ENCODE measurements at regions not wholly inside any gene's neighbourhood (a gene's known extent, or its start where the extent isn't known, plus 50 kb on each side); places are given as distances from the start of the nearest gene placed in this dataset.
"Not testable (repeated sequence)": the region's sequence is repeated elsewhere in the genome, so short reads cannot be mapped to it uniquely, and the experiment has no call there.

DNA sequence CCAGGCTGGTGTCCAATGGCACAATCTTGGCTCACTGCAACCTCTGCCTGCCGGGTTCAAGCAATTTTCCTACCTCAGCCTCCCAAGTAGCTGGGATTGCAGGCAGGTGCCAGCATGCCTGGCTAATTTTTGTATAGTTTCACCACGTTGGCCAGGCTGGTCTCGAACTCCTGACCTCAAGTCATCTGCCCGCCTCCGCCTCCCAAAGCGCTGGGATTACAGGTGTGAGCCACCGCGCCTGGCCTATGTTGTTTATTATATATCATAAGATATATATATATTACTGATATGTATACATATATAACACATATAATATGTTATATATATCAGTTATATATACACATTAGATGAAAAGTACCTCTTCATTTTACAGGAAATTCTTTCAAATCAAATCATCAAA is 914.7 kb downstream of the FOXD4L5 start:
- H3K27ac ChIP-seq (ENCODE audit: low read depth, low read length); H3K27me3 ChIP-seq (ENCODE audit: insufficient read depth, low read length); H3K36me3 ChIP-seq (ENCODE audit: insufficient read depth, low read length); H3K4me3 ChIP-seq (ENCODE audit: low read depth, low read length); H3K79me2 ChIP-seq (ENCODE audit: control insufficient read depth, insufficient read depth, low read length, unreplicated experiment); H3K4me1 ChIP-seq (ENCODE audit: control insufficient read depth, insufficient read depth, low read length, unreplicated experiment); H2AFZ ChIP-seq (ENCODE audit: low read length, unreplicated experiment): not testable (repeated sequence)

DNA sequence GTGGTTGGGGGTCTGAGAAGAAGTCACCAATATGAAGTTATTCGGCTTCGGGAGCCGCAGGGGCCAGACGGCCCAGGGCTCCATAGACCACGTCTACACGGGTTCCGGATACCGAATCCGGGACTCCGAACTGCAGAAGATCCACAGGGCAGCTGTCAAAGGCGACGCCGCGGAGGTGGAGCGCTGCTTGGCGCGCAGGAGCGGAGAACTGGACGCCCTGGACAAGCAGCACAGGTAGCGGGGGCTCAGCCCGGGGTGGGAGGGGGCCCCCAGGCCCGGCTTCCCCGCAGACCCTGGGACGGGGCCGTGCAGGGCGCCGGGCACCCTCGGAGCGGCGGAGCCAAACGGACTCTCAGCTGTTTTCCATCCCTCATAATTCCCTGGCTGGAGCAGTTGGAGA is 915.4 kb downstream of the FOXD4L5 start:
- H3K79me2 ChIP-seq (ENCODE audit: control insufficient read depth, insufficient read depth, low read length, unreplicated experiment); H3K36me3 ChIP-seq (ENCODE audit: insufficient read depth, low read length); H3K27me3 ChIP-seq (ENCODE audit: insufficient read depth, low read length); H3K4me1 ChIP-seq (ENCODE audit: control insufficient read depth, insufficient read depth, low read length, unreplicated experiment); H3K27ac ChIP-seq (ENCODE audit: low read depth, low read length); H2AFZ ChIP-seq (ENCODE audit: low read length, unreplicated experiment): not testable (repeated sequence)
- 0 out of 2 replicates have a peak overlapping the region, but pooled peaks have one; percentile 53 for H3K4me3 ChIP-seq (ENCODE audit: low read depth, low read length)

DNA sequence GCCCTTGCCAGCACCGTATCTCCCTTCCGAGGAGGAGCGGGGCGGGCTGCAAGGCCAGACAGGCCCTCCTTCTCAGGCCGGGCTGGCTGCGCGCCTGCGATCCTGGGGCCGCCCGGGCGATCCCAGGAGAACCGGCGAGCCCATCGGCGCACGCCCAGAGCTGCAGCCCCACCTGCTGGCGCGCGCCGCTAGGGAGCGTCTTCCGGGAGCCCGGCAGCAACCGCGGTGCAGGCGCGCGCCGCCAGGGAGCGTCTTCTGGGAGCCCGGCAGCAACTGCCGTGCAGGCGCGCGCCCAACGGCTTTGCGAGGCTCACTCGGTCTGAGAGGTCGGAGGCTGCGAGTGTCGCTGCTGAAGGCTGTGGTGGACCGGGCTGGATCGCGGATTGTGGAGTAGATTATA is 915.9 kb downstream of the FOXD4L5 start:
- H2AFZ ChIP-seq (ENCODE audit: low read length, unreplicated experiment); H3K79me2 ChIP-seq (ENCODE audit: control insufficient read depth, insufficient read depth, low read length, unreplicated experiment); H3K4me3 ChIP-seq (ENCODE audit: low read depth, low read length); H3K4me1 ChIP-seq (ENCODE audit: control insufficient read depth, insufficient read depth, low read length, unreplicated experiment); H3K27ac ChIP-seq (ENCODE audit: low read depth, low read length); H3K27me3 ChIP-seq (ENCODE audit: insufficient read depth, low read length); H3K36me3 ChIP-seq (ENCODE audit: insufficient read depth, low read length): not testable (repeated sequence)

DNA sequence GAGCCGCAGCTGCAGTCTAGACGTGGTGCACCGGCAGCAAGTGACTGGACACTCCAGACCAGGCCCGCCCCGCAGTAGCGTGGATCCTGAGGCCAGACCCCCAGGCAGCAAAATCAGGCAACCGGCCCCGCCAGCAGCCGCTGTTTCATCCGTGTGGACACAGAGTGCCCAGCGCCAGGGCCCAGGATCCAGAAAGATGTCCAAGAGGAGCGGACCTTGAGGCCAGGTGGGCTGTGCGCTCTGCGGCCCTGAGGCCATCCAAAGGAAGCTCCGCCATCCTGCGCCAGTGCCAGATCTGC is 916.4 kb downstream of the FOXD4L5 start:
- H3K4me3 ChIP-seq (ENCODE audit: low read depth, low read length): 0 out of 2 replicates have a peak overlapping the region, but pooled peaks have one; percentile 49
- H3K27ac ChIP-seq (ENCODE audit: low read depth, low read length); H3K36me3 ChIP-seq (ENCODE audit: insufficient read depth, low read length); H3K4me1 ChIP-seq (ENCODE audit: control insufficient read depth, insufficient read depth, low read length, unreplicated experiment); H3K79me2 ChIP-seq (ENCODE audit: control insufficient read depth, insufficient read depth, low read length, unreplicated experiment); H3K27me3 ChIP-seq (ENCODE audit: insufficient read depth, low read length); H2AFZ ChIP-seq (ENCODE audit: low read length, unreplicated experiment): not testable (repeated sequence)

DNA sequence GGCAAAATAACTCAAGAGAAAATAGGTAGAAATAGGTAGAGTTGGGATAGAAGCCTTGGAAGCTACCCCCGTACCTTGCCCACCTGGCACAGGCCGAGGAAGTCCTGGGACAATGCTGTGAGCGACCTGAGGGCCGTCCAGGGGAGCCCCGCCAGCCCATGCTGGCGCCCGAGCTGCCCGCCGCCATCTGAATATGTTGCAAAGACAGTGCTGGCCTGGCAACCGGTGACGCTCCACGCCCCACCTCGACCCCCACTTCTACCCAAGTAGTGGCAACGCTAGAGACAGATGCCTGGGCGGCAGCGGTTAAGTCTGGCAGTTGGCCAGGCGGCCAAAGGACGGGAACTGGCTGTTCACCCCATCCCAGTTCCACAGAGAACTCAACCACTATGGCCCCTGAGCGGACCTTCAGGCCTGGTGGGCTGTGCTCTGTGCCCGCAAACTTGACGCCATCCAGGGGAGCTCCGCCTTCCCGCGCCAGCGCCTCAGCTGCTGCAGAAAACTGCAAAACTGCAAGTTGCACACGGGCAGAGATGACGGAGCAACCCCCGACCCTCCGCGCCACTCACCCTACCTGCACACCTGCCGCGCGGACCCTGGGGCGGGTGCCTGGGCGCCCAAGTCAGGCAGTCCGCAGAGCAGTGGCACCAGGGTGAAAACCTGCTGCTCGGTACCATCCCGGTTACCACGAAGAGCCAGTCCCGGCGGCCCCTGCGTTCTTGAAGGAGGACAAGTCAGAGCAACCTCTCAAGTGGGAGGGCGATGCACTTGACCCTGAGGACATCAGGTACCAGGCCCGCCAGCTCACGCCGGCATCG is 917.0 kb downstream of the FOXD4L5 start:
- peak overlapping the region; percentile 49; the same call in 1 of the 2 replicates for H3K4me3 ChIP-seq (ENCODE audit: low read depth, low read length)
- not testable (repeated sequence) for H3K27ac ChIP-seq (ENCODE audit: low read depth, low read length); H3K79me2 ChIP-seq (ENCODE audit: control insufficient read depth, insufficient read depth, low read length, unreplicated experiment); H3K36me3 ChIP-seq (ENCODE audit: insufficient read depth, low read length); H3K4me1 ChIP-seq (ENCODE audit: control insufficient read depth, insufficient read depth, low read length, unreplicated experiment); H3K27me3 ChIP-seq (ENCODE audit: insufficient read depth, low read length); H2AFZ ChIP-seq (ENCODE audit: low read length, unreplicated experiment)

All from ACC112 (cell line).